ENCODE measurements at regions not wholly inside any gene's neighbourhood (a gene's known extent, or its start where the extent isn't known, plus 50 kb on each side); places are given as distances from the start of the nearest gene placed in this dataset.

DNA sequence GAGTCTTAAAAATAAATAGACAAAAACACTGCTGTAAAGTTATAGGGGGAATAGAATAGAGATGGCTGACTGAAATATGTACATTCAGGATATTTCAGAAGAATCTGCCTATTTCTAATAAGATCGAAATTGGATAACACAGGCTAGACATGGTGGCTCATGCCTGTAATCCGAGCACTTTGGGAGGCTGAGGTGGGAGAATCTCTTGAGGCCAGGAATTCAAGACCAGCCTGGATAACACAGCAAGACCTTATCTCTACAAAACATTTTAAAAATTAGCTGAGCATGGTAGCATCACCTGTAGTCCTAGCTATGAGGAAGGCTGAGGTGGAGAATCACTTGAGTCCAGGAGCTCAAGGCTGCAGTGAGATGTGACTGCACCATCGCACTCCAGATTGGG lies 146.6 kb upstream of the CCDC150 start:
- TF ChIP-seq, protein P1, sequence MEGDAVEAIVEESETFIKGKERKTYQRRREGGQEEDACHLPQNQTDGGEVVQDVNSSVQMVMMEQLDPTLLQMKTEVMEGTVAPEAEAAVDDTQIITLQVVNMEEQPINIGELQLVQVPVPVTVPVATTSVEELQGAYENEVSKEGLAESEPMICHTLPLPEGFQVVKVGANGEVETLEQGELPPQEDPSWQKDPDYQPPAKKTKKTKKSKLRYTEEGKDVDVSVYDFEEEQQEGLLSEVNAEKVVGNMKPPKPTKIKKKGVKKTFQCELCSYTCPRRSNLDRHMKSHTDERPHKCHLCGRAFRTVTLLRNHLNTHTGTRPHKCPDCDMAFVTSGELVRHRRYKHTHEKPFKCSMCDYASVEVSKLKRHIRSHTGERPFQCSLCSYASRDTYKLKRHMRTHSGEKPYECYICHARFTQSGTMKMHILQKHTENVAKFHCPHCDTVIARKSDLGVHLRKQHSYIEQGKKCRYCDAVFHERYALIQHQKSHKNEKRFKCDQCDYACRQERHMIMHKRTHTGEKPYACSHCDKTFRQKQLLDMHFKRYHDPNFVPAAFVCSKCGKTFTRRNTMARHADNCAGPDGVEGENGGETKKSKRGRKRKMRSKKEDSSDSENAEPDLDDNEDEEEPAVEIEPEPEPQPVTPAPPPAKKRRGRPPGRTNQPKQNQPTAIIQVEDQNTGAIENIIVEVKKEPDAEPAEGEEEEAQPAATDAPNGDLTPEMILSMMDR (IDR thresholded peaks at IDR 0.05) = no peak
- TF ChIP-seq POLR2A (IDR thresholded peaks at IDR 0.05) = no peak

All from thyroid gland (tissue), 4 donors.